ENCODE measurements at regions not wholly inside any gene's neighbourhood (a gene's known extent, or its start where the extent isn't known, plus 50 kb on each side); places are given as distances from the start of the nearest gene placed in this dataset.

DNA sequence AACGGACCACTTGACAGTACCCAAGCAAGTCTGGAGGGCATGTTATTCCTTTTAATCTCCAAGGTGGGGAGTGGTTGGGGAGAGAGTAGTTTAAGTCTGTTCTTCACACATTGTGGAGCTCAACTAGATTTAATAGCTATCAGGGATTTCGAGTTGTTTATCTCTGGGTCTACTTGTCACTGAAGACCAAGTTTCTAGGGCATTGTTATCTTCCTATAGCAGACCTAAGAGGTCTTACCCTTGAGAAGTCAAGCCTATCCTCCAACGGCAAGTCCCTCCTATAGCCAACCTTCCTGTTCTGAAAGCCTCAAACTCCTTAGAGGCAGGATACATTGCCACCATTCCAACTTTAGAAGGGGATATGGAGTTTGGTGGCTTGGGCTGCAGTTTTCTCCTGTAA is 164.5 kb upstream of the MOCS1 start (continued):
- TF ChIP-seq, protein P1, sequence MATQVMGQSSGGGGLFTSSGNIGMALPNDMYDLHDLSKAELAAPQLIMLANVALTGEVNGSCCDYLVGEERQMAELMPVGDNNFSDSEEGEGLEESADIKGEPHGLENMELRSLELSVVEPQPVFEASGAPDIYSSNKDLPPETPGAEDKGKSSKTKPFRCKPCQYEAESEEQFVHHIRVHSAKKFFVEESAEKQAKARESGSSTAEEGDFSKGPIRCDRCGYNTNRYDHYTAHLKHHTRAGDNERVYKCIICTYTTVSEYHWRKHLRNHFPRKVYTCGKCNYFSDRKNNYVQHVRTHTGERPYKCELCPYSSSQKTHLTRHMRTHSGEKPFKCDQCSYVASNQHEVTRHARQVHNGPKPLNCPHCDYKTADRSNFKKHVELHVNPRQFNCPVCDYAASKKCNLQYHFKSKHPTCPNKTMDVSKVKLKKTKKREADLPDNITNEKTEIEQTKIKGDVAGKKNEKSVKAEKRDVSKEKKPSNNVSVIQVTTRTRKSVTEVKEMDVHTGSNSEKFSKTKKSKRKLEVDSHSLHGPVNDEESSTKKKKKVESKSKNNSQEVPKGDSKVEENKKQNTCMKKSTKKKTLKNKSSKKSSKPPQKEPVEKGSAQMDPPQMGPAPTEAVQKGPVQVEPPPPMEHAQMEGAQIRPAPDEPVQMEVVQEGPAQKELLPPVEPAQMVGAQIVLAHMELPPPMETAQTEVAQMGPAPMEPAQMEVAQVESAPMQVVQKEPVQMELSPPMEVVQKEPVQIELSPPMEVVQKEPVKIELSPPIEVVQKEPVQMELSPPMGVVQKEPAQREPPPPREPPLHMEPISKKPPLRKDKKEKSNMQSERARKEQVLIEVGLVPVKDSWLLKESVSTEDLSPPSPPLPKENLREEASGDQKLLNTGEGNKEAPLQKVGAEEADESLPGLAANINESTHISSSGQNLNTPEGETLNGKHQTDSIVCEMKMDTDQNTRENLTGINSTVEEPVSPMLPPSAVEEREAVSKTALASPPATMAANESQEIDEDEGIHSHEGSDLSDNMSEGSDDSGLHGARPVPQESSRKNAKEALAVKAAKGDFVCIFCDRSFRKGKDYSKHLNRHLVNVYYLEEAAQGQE (IDR thresholded peaks at IDR 0.05), result no peak
- TF ChIP-seq RXRA (IDR thresholded peaks at IDR 0.05) (no peak), JUND (IDR thresholded peaks at IDR 0.05) (no peak)
- TF ChIP-seq, protein P2, sequence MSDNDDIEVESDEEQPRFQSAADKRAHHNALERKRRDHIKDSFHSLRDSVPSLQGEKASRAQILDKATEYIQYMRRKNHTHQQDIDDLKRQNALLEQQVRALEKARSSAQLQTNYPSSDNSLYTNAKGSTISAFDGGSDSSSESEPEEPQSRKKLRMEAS (IDR thresholded peaks at IDR 0.05), result no peak

DNA sequence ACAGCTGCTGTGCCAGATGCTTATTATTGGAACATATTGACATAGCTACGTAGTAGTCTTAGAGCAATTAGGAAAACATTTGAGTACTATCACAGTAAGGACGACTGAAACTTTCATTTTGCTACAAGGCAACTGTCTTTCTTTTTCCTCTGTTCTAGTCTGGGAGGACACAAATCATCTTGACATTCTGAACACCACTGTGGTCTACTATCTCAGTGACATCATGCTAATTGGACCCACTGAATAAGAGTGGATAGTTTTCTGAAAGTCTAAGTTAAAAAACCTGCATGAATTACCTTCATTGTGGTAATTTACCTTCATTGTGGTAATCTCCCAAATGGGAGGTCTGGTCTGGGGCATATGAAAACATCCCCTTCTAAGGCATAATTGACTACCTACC is 163.3 kb upstream of the MOCS1 start:
- Histone ChIP-seq H3K9ac (ENCODE audit: low read depth in 1 of 2, low read length in 2 of 2) (no peak overlapping the region), H3K4me3 (ENCODE audit: low read depth in 1 of 3, low read length in 3 of 3) (no peak overlapping the region), H3K27ac (ENCODE audit: low read depth in 1 of 2, low read length in 2 of 2) (no peak overlapping the region), H3K9me3 (ENCODE audit: control insufficient read depth in 4 of 4, low read length in 3 of 4) (peaks cover 0 to 3% (median under 1%) of the 10 kb centered on the region in 4 donors), H3K27me3 (ENCODE audit: control insufficient read depth in 4 of 4, insufficient read depth in 4 of 4, low read length in 3 of 4) (no peaks in the 10 kb centered on the region), H3K36me3 (ENCODE audit: control insufficient read depth in 4 of 4, insufficient read depth in 3 of 4, low read depth in 1 of 4, low read length in 3 of 4) (no peaks in the 10 kb centered on the region), H3K4me1 (ENCODE audit: control insufficient read depth in 4 of 4, insufficient read depth in 4 of 4, low read length in 3 of 4) (no peaks in the 10 kb centered on the region)
- DNase-seq (ENCODE audit: low spot score), result no peak
- WGBS, result 58% methylated on average over 2 of the region's 2 CpGs
- TF ChIP-seq EGR1 (IDR thresholded peaks at IDR 0.05; ENCODE audit: low read depth in 2 of 2) (no peak), RXRA (IDR thresholded peaks at IDR 0.05) (no peak), GABPA (IDR thresholded peaks at IDR 0.05 in 1 of 2, conservative IDR thresholded peaks at IDR 0.05 in 1 of 2) (no peak), HNF4G (IDR thresholded peaks at IDR 0.05) (no peak), NR2F2 (IDR thresholded peaks at IDR 0.05) (no peak), FOXA1 (IDR thresholded peaks at IDR 0.05) (no peak), HNF4A (conservative IDR thresholded peaks at IDR 0.05) (no peak), JUND (IDR thresholded peaks at IDR 0.05) (no peak), YY1 (IDR thresholded peaks at IDR 0.05) (no peak), TAF1 (conservative IDR thresholded peaks at IDR 0.05) (no peak), RAD21 (IDR thresholded peaks at IDR 0.05) (no peak), FOXA2 (IDR thresholded peaks at IDR 0.05) (no peak)
- TF ChIP-seq, protein P3, sequence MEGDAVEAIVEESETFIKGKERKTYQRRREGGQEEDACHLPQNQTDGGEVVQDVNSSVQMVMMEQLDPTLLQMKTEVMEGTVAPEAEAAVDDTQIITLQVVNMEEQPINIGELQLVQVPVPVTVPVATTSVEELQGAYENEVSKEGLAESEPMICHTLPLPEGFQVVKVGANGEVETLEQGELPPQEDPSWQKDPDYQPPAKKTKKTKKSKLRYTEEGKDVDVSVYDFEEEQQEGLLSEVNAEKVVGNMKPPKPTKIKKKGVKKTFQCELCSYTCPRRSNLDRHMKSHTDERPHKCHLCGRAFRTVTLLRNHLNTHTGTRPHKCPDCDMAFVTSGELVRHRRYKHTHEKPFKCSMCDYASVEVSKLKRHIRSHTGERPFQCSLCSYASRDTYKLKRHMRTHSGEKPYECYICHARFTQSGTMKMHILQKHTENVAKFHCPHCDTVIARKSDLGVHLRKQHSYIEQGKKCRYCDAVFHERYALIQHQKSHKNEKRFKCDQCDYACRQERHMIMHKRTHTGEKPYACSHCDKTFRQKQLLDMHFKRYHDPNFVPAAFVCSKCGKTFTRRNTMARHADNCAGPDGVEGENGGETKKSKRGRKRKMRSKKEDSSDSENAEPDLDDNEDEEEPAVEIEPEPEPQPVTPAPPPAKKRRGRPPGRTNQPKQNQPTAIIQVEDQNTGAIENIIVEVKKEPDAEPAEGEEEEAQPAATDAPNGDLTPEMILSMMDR (IDR thresholded peaks at IDR 0.05; ENCODE audit: low read depth, low read length, missing input control), result no peak
- TF ChIP-seq, protein P4, sequence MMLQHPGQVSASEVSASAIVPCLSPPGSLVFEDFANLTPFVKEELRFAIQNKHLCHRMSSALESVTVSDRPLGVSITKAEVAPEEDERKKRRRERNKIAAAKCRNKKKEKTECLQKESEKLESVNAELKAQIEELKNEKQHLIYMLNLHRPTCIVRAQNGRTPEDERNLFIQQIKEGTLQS (IDR thresholded peaks at IDR 0.05), result no peak
- TF ChIP-seq, protein P5, sequence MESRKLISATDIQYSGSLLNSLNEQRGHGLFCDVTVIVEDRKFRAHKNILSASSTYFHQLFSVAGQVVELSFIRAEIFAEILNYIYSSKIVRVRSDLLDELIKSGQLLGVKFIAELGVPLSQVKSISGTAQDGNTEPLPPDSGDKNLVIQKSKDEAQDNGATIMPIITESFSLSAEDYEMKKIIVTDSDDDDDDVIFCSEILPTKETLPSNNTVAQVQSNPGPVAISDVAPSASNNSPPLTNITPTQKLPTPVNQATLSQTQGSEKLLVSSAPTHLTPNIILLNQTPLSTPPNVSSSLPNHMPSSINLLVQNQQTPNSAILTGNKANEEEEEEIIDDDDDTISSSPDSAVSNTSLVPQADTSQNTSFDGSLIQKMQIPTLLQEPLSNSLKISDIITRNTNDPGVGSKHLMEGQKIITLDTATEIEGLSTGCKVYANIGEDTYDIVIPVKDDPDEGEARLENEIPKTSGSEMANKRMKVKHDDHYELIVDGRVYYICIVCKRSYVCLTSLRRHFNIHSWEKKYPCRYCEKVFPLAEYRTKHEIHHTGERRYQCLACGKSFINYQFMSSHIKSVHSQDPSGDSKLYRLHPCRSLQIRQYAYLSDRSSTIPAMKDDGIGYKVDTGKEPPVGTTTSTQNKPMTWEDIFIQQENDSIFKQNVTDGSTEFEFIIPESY (IDR thresholded peaks at IDR 0.05), result no peak
- TF ChIP-seq, protein P2 (IDR thresholded peaks at IDR 0.05), result no peak
